GM12878 (cell line): ENCODE measurements at regions not wholly inside any gene's neighbourhood (a gene's known extent, or its start where the extent isn't known, plus 50 kb on each side); places are given as distances from the start of the nearest gene placed in this dataset.

Experiments used
- ATAC-seq: fragments of 200-7000 bp; cut with Tn5 transposase; 3 replicates; pipeline ENCODE4 v1.9.1; 2020; ENCODE audit warnings: mild to moderate bottlenecking, moderate library complexity
- BruUV-seq: library from RNA; stranded (reverse); fragments of 400-500 nt; replicated peaks from 2 replicates; lab custom pipeline; 2021; lab: Mats Ljungman, UMichigan
- CTCF ChIA-PET: fragments of 300-600 bp; sonication (Branson Sonifier 250); formaldehyde crosslinking; extraction: SDS; loops from one replicate; lab custom pipeline; 2021; ENCODE audit warnings: inconsistent platforms; lab: Yijun Ruan, JAX
- POLR2A ChIA-PET: fragments of 350-600 bp; formaldehyde crosslinking; extraction: SDS; loops from one replicate; lab custom pipeline; 2021; ENCODE audit warnings: inconsistent platforms; lab: Charles Lee
- RAD21 ChIA-PET: fragments of 300-600 bp; sonication (Branson Sonifier 250); formaldehyde crosslinking; loops from one replicate; lab custom pipeline; 2023; ENCODE audit warnings: antibody characterized with exemption; ENCODE audit not compliant: unreplicated experiment; lab: Charles Lee
- SMC1A ChIA-PET: fragments of 300-600 bp; sonication (Branson Sonifier 250); formaldehyde crosslinking; loops from one replicate; lab custom pipeline; 2023; ENCODE audit not compliant: unreplicated experiment, uncharacterized antibody; lab: Charles Lee
- DNase-seq: peaks from one replicate; pipeline ENCODE4 v3.0.0-alpha.2; 2011; ENCODE audit warnings: low read depth, low spot score
- FAIRE-seq: peaks from 3 replicates; lab custom pipeline; 2011; peaks lifted over from hg19 to GRCh38; lab: Jason Lieb, UNC
- H2AFZ ChIP-seq: 2 replicates; pipeline ENCODE4 v1.6.0; 2011; ENCODE audit warnings: low read depth, low read length, control low read depth; ENCODE audit not compliant: control insufficient read depth
- H3K27ac ChIP-seq: 2 replicates; pipeline ENCODE4 v1.5.1; 2011; ENCODE audit warnings: control low read depth; ENCODE audit not compliant: control insufficient read depth, insufficient read depth
- H3K27me3 ChIP-seq, 2 experiments: replicated peaks in 1 of 2; 2 replicates each; pipeline versions ENCODE4 v1.6.0 to v1.6.1; 2011; ENCODE audit warnings: low read length in 1 of 2; ENCODE audit not compliant: control insufficient read depth in 2 of 2, insufficient read depth in 2 of 2
- H3K36me3 ChIP-seq, 2 experiments: 2 replicates each; pipeline ENCODE4 v1.5.1; 2011; ENCODE audit warnings: low read length in 1 of 2; ENCODE audit not compliant: control insufficient read depth in 2 of 2, insufficient read depth in 2 of 2
- H3K4me1 ChIP-seq: 2 replicates; pipeline ENCODE4 v1.6.1; 2011; ENCODE audit warnings: mild to moderate bottlenecking, low read length, moderate library complexity, mixed read lengths; ENCODE audit not compliant: control insufficient read depth, insufficient read depth
- H3K4me2 ChIP-seq: 2 replicates; pipeline ENCODE4 v1.6.0; 2011; ENCODE audit warnings: control low read depth; ENCODE audit not compliant: control insufficient read depth, insufficient read depth
- H3K4me3 ChIP-seq: fragments of 200-600 bp; sonication (generic); 2 replicates; pipeline ENCODE4 v1.5.1; 2016
- H3K79me2 ChIP-seq: 2 replicates; pipeline ENCODE4 v1.6.0; 2011; ENCODE audit warnings: low read length; ENCODE audit not compliant: control insufficient read depth, insufficient read depth
- H3K9ac ChIP-seq: 2 replicates; pipeline ENCODE4 v1.8.0; 2011; ENCODE audit warnings: low read length, control low read depth, mixed read lengths; ENCODE audit not compliant: control insufficient read depth, insufficient read depth
- H3K9me3 ChIP-seq: replicated peaks from 3 replicates; pipeline ENCODE4 v1.5.1; 2011; ENCODE audit warnings: mild to moderate bottlenecking, low read length; ENCODE audit not compliant: control insufficient read depth, insufficient read depth
- H4K20me1 ChIP-seq: 2 replicates; pipeline ENCODE4 v1.6.0; 2011; ENCODE audit not compliant: control insufficient read depth, insufficient read depth
- ATF7 ChIP-seq: fragments of 450-650 bp; IDR thresholded peaks from 2 replicates; pipeline ENCODE4 v1.6.1; 2016; ENCODE audit warnings: low read depth, mild to moderate bottlenecking
- BACH1 ChIP-seq: fragments of 450-650 bp; IDR thresholded peaks from 2 replicates; pipeline ENCODE4 v1.6.1; 2017; ENCODE audit warnings: mild to moderate bottlenecking, borderline replicate concordance
- EGR1 ChIP-seq, 2 experiments: IDR thresholded peaks; 1 replicate in 1 of 2; 2 replicates in 1 of 2; pipeline ENCODE4 v1.6.1; 2011 to 2012; ENCODE audit warnings: low read depth in 2 of 2, low read length in 2 of 2, borderline replicate concordance in 1 of 2, mild to moderate bottlenecking in 1 of 2, moderate library complexity in 1 of 2
- EZH2 ChIP-seq: IDR thresholded peaks from 2 replicates; pipeline ENCODE4 v1.6.1; 2012; ENCODE audit warnings: low read depth, mild to moderate bottlenecking, control low read depth, inconsistent platforms, low read length, borderline replicate concordance; ENCODE audit not compliant: control insufficient read depth
- GATAD2B ChIP-seq: fragments of 450-650 bp; conservative IDR thresholded peaks from 2 replicates; pipeline ENCODE4 v1.6.1; 2017; ENCODE audit warnings: low read depth, mild to moderate bottlenecking, moderate library complexity
- HCFC1 ChIP-seq: fragments of 150-350 bp; IDR thresholded peaks from 2 replicates; pipeline ENCODE4 v1.6.1; 2014; ENCODE audit warnings: low read length
- HDAC2 ChIP-seq: fragments of 200-600 bp; sonication (generic); IDR thresholded peaks from 2 replicates; pipeline ENCODE4 v1.6.1; 2017
- HDAC6 ChIP-seq: fragments of 200-600 bp; sonication (generic); IDR thresholded peaks from one replicate; pipeline ENCODE4 v1.8.0; 2017; ENCODE audit warnings: antibody characterized with exemption; ENCODE audit not compliant: unreplicated experiment
- IKZF2 ChIP-seq, 2 experiments: fragments of 450-650 bp; IDR thresholded peaks; 2 replicates each; pipeline ENCODE4 v1.6.1; 2017; ENCODE audit warnings: mild to moderate bottlenecking in 2 of 2, moderate library complexity in 2 of 2
- KDM1A ChIP-seq: fragments of 200-600 bp; sonication (generic); IDR thresholded peaks from 2 replicates; pipeline ENCODE4 v1.6.1; 2016; ENCODE audit warnings: borderline replicate concordance
- MLLT1 ChIP-seq: fragments of 450-650 bp; IDR thresholded peaks from 2 replicates; pipeline ENCODE4 v1.6.1; 2016; ENCODE audit warnings: mild to moderate bottlenecking
- MTA2 ChIP-seq: fragments of 450-650 bp; IDR thresholded peaks from 2 replicates; pipeline ENCODE4 v1.6.1; 2016; ENCODE audit warnings: low read depth, mild to moderate bottlenecking, moderate library complexity
- MYB ChIP-seq: fragments of 150-350 bp; IDR thresholded peaks from 2 replicates; pipeline ENCODE4 v1.6.1; 2014; ENCODE audit warnings: mild to moderate bottlenecking, low read depth, low read length, borderline replicate concordance
- POLR2AphosphoS5 ChIP-seq: IDR thresholded peaks from 2 replicates; pipeline ENCODE4 v1.6.1; 2011; ENCODE audit warnings: mild to moderate bottlenecking, low read length, inconsistent platforms
- SPI1 ChIP-seq: IDR thresholded peaks from 2 replicates; pipeline ENCODE4 v1.6.1; 2011; ENCODE audit warnings: low read depth, mild to moderate bottlenecking, low read length, moderate library complexity, borderline replicate concordance; ENCODE audit not compliant: insufficient read depth
- TAF1 ChIP-seq: IDR thresholded peaks from 2 replicates; pipeline ENCODE4 v1.6.1; 2011; ENCODE audit warnings: mild to moderate bottlenecking, low read depth, low read length, borderline replicate concordance
- TCF12 ChIP-seq: IDR thresholded peaks from 2 replicates; pipeline ENCODE4 v1.6.1; 2011; ENCODE audit warnings: low read depth, mild to moderate bottlenecking, low read length
- TCF7 ChIP-seq: IDR thresholded peaks from 2 replicates; pipeline ENCODE4 v1.6.1; 2014; ENCODE audit warnings: antibody characterized with exemption, borderline replicate concordance
- WGBS: methylation state at CpG from one replicate; pipeline ENCODE4 v1.1.6; 2016; ENCODE audit warnings: low lambda C conversion rate; ENCODE audit not compliant: insufficient replicate concordance, insufficient coverage; ENCODE audit errors: missing lambda C conversion rate; 5-methylcytosine and 5-hydroxymethylcytosine counted together
- in situ Hi-C: fragments of 300-500 bp; cut with MboI; formaldehyde crosslinking; loops from 9 replicates; pipeline ENCODE4 v1.14.3; 2018; ENCODE audit warnings: mixed read lengths
- intact Hi-C: fragments of 100-400 bp; cut with micrococcal nuclease; formaldehyde crosslinking; loops from one replicate; pipeline ENCODE4 v1.14.2; 2022; ENCODE audit not compliant: unreplicated experiment
- TF ChIP-seq, protein P1 (sequence below): IDR thresholded peaks from 2 replicates; pipeline ENCODE4 v1.6.1; 2011; ENCODE audit warnings: mild to moderate bottlenecking, low read depth, low read length, moderate library complexity; ENCODE audit not compliant: insufficient replicate concordance

DNA sequence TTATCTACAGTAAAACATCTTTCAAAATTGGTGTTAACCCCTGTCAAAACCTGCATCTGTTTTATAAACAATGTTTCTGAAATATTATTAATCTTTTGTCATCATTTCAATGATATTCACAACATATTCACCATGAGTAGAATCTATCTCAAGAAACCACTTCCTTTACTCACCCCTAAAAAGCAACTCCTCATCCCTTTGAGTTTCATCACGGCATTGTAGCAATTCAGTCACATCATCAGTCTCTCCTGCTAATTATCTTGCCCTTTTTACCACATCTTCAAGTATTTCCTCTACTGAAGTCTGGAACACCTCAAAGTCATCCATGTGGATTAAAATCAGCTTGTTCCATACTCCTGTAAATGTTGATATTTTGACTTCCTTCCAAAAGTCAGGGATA is 415.3 kb upstream of the TECRL start:
- SMC1A ChIA-PET = no interaction called here

More for the DNA sequence above, 415.3 kb upstream of the TECRL start:
- no peaks in the 10 kb centered on the region for H4K20me1 ChIP-seq
- H3K27ac ChIP-seq = no peak overlapping the region
- no peak overlapping the region for H3K4me2 ChIP-seq
- no peaks in the 10 kb centered on the region for H3K79me2 ChIP-seq
- no peak for FAIRE-seq
- H3K4me1 ChIP-seq = no peaks in the 10 kb centered on the region
- no peak overlapping the region for H3K9ac ChIP-seq
- no peaks in the 10 kb centered on the region for H3K9me3 ChIP-seq
- DNase-seq = no peak
- no peak for TF ChIP-seq SPI1
- TF ChIP-seq TCF7 = no peak
- no peak for TF ChIP-seq MLLT1
- TF ChIP-seq MTA2 = no peak
- no peak for TF ChIP-seq TCF12
- no peak for TF ChIP-seq POLR2AphosphoS5
- no peak for TF ChIP-seq MYB
- no peak for TF ChIP-seq GATAD2B
- TF ChIP-seq BACH1 = no peak
- TF ChIP-seq IKZF2 (IDR thresholded peaks at IDR 0.05) = no peak
- no peak for TF ChIP-seq EGR1 (IDR thresholded peaks at IDR 0.05; ENCODE audit: borderline replicate concordance in 1 of 2, low read depth in 2 of 2, low read length in 2 of 2)
- TF ChIP-seq KDM1A = no peak
- no peak for TF ChIP-seq HCFC1
- no peak for TF ChIP-seq HDAC2
- TF ChIP-seq HDAC6 = no peak
- TF ChIP-seq EZH2 = no peak
- no peak for TF ChIP-seq TAF1
- TF ChIP-seq ATF7 = no peak
- TF ChIP-seq, protein P1, sequence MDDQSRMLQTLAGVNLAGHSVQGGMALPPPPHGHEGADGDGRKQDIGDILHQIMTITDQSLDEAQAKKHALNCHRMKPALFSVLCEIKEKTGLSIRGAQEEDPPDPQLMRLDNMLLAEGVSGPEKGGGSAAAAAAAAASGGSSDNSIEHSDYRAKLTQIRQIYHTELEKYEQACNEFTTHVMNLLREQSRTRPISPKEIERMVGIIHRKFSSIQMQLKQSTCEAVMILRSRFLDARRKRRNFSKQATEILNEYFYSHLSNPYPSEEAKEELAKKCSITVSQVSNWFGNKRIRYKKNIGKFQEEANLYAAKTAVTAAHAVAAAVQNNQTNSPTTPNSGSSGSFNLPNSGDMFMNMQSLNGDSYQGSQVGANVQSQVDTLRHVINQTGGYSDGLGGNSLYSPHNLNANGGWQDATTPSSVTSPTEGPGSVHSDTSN = no peak
- 0% methylated on average over 1 of the region's 1 CpG for WGBS
- no peak for ATAC-seq
- H3K36me3 ChIP-seq = no peaks in the 10 kb centered on the region
- no peaks in the 10 kb centered on the region for H3K27me3 ChIP-seq
- CTCF ChIA-PET = no interaction called here
- in situ Hi-C loops (no loop called here), intact Hi-C loops (no loop called here)
- no peak overlapping the region for H3K4me3 ChIP-seq
- no peak overlapping the region for H2AFZ ChIP-seq
- no TSS peak for BruUV-seq
- RAD21 ChIA-PET = no interaction called here
- POLR2A ChIA-PET = no interaction called here
